ENCODE measurements at regions not wholly inside any gene's neighbourhood (a gene's known extent, or its start where the extent isn't known, plus 50 kb on each side); places are given as distances from the start of the nearest gene placed in this dataset.

DNA sequence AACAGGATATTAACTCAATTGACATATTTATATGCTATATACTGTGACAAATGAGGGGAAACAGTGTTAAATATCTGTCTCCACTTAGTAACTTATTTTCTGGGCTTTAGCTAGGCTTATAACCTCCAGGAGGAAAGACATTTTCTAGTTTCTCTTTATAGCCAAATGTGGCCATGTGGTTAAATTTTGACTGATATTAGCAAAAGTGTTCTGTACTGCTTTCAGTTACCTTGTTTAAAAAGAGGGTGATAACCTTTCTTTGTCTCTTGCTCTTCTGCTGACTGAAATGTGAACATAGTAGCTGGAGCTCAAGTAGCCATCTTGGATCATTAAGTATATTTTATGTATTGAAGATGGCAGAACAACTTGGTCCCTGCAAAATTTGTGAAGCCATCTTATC lies 253.7 kb downstream of the PDHA2 start:
- TF ChIP-seq, protein P1, sequence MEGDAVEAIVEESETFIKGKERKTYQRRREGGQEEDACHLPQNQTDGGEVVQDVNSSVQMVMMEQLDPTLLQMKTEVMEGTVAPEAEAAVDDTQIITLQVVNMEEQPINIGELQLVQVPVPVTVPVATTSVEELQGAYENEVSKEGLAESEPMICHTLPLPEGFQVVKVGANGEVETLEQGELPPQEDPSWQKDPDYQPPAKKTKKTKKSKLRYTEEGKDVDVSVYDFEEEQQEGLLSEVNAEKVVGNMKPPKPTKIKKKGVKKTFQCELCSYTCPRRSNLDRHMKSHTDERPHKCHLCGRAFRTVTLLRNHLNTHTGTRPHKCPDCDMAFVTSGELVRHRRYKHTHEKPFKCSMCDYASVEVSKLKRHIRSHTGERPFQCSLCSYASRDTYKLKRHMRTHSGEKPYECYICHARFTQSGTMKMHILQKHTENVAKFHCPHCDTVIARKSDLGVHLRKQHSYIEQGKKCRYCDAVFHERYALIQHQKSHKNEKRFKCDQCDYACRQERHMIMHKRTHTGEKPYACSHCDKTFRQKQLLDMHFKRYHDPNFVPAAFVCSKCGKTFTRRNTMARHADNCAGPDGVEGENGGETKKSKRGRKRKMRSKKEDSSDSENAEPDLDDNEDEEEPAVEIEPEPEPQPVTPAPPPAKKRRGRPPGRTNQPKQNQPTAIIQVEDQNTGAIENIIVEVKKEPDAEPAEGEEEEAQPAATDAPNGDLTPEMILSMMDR (IDR thresholded peaks at IDR 0.05), result no peak
- H3K4me3 Mint-ChIP-seq, result no peak overlapping the region
- no peak for DNase-seq
- H3K4me1 Mint-ChIP-seq, result no peaks in the 10 kb centered on the region
- no peaks in the 10 kb centered on the region for H3K9me3 Mint-ChIP-seq
- no peaks in the 10 kb centered on the region for H3K36me3 Mint-ChIP-seq (ENCODE audit: low read depth)
- no peak overlapping the region for H3K27ac Mint-ChIP-seq
- no peaks in the 10 kb centered on the region for H3K27me3 Mint-ChIP-seq (ENCODE audit: low read depth, poor library complexity)

DNA sequence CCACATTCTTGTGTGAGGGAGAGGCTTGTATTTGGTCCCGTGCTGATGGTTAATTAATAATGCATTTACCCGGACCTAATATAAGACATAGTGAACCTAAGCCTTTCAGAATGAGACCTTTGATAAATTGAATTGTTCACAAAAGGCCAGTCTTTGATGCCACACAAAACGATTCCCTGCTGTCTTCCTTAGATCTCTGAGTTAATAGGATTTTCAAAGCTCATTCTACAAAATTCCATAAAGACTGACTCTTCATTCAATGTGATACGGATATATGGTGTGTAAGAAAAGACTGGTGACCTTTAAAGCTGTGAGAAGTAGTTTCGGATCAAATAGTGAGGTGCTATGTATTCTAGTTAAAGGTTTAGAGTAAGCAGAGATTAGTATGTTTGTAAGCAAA lies 254.3 kb downstream of the PDHA2 start:
- DNase-seq, result no peak
- H3K27ac Mint-ChIP-seq, result no peak overlapping the region
- TF ChIP-seq, protein P1 (IDR thresholded peaks at IDR 0.05), result no peak
- no peaks in the 10 kb centered on the region for H3K27me3 Mint-ChIP-seq (ENCODE audit: low read depth, poor library complexity)
- H3K4me1 Mint-ChIP-seq, result no peaks in the 10 kb centered on the region
- no peaks in the 10 kb centered on the region for H3K36me3 Mint-ChIP-seq (ENCODE audit: low read depth)
- H3K4me3 Mint-ChIP-seq, result no peak overlapping the region
- H3K9me3 Mint-ChIP-seq, result no peaks in the 10 kb centered on the region

DNA sequence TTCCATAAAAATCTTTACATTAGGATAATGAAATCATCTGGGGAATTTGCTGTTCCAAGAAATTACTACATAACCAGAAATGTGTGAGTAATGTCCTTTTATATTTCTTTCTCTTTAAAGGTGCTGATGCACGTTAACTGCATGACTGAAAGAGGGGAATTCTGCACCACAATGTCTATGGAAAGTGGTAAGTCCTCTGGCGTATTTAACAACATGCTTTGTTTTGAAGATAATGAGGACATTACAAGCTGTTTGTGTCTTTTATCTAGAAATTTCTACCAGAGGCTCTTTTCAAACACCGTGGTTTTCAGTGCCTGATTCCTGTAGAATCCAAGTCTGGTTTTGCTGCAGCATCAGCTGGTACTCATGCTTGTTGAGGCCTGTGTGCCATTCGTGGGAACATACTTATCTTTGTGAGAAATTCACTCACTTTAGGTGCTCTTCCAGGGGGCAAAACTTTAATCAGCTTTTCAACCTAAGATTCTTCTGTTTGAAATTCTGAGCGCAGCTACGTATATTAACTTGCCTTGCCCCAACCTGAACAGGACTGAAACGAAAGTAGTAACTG lies 257.2 kb downstream of the PDHA2 start:
- Mint-ChIP-seq H3K27ac (no peak overlapping the region), H3K36me3 (ENCODE audit: low read depth) (no peaks in the 10 kb centered on the region)
- TF ChIP-seq, protein P1 (IDR thresholded peaks at IDR 0.05), result no peak

DNA sequence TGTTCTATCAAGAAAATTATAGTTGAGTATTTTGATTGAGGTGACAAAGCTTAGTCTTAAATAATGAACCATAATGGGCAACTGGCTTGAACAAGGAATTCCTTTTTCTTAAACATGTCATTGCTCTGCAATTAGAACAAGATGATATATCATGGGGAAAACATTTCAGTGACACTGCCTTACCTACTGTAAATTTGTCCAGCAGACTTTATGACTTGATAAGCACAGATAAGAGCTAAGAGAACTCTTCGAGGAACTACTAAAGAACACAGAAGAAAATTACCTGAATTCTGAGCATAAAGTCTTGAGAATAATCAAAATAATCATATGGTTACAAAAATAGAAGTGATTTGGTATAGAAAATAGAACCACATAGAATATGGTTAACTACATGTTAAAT lies 257.8 kb downstream of the PDHA2 start:
- no peak overlapping the region for H3K4me3 Mint-ChIP-seq
- DNase-seq, result no peak
- H3K27me3 Mint-ChIP-seq (ENCODE audit: low read depth, poor library complexity), result no peaks in the 10 kb centered on the region
- H3K9me3 Mint-ChIP-seq, result no peaks in the 10 kb centered on the region
- TF ChIP-seq, protein P1 (IDR thresholded peaks at IDR 0.05), result no peak
- no peaks in the 10 kb centered on the region for H3K36me3 Mint-ChIP-seq (ENCODE audit: low read depth)
- H3K27ac Mint-ChIP-seq, result no peak overlapping the region
- H3K4me1 Mint-ChIP-seq, result no peaks in the 10 kb centered on the region

More for the DNA sequence above, 257.2 kb downstream of the PDHA2 start:
- no peak overlapping the region for H3K4me3 Mint-ChIP-seq
- no peaks in the 10 kb centered on the region for H3K4me1 Mint-ChIP-seq
- no peak for DNase-seq
- no peaks in the 10 kb centered on the region for H3K9me3 Mint-ChIP-seq
- H3K27me3 Mint-ChIP-seq (ENCODE audit: low read depth, poor library complexity), result no peaks in the 10 kb centered on the region

DNA sequence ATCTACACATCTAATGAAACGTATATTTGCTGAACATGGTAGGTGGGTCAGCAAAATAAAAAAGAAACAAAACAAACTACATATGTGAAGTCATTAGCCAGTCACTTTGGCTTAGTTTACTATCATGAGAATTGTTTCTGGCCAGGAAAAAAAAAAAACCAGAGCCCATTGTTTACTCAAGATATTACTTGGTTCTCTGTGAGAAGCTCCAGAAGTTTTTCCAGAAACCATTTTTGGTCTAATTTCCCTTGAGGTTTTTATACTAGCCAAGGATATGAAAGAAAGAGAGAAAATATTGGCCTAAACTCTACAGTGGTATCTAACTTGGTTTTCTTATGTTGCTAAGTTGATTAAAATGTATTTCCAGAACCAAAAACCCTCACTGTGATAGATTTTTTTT lies 259.1 kb downstream of the PDHA2 start:
- Mint-ChIP-seq H3K27me3 (ENCODE audit: low read depth, poor library complexity) (no peaks in the 10 kb centered on the region), H3K4me3 (no peak overlapping the region), H3K27ac (no peak overlapping the region), H3K36me3 (ENCODE audit: low read depth) (no peaks in the 10 kb centered on the region), H3K4me1 (no peaks in the 10 kb centered on the region), H3K9me3 (no peaks in the 10 kb centered on the region)
- no peak for DNase-seq
- TF ChIP-seq, protein P1 (IDR thresholded peaks at IDR 0.05), result no peak

DNA sequence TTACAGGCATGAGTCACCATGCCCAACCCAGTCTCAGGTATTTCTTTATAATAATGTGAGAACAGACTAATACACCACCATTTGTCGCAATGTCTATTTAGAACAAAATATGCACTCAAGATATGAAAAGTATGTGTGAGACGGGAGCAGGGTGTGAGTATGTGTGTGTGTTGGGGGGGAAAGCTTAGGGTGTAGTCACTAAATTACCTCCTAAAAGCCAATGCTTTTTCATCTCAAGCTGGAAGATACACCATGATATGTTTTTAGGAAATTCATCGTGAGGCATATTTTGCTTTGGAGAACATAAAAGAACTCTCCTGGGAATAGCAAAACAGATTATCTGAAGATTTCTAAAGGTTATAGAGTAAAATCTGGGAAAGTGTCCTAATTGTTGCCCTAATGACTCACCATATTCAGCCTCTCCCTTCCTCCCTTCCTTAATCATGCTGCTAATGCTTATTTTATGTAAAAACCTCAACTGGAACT lies 262.7 kb downstream of the PDHA2 start:
- DNase-seq, result no peak
- Mint-ChIP-seq H3K27ac (no peak overlapping the region), H3K36me3 (ENCODE audit: low read depth) (no peaks in the 10 kb centered on the region), H3K9me3 (no peaks in the 10 kb centered on the region), H3K4me1 (no peaks in the 10 kb centered on the region), H3K4me3 (no peak overlapping the region), H3K27me3 (ENCODE audit: low read depth, poor library complexity) (no peaks in the 10 kb centered on the region)
- TF ChIP-seq, protein P1 (IDR thresholded peaks at IDR 0.05), result no peak
